Stimulated activated CD4-positive, alpha-beta T cell treated with anti-CD3 and anti-CD28 coated beads, Interleukin-1b, Interleukin-23, amount 100 ng/mL, for 4 hours (primary cell): ENCODE measurements at regions not wholly inside any gene's neighbourhood (a gene's known extent, or its start where the extent isn't known, plus 50 kb on each side); places are given as distances from the start of the nearest gene placed in this dataset.

ENCODE experiments used
- DNase-seq, 2 donors: peaks; one replicate each; pipeline ENCODE4 v3.0.0-alpha.2; 2020; ENCODE audit warnings: low read depth in 2 of 2

GRCh38 chr1:30609336-30609998, 113.9 kb downstream of the MATN1 start:
- no peak for DNase-seq

DNA sequence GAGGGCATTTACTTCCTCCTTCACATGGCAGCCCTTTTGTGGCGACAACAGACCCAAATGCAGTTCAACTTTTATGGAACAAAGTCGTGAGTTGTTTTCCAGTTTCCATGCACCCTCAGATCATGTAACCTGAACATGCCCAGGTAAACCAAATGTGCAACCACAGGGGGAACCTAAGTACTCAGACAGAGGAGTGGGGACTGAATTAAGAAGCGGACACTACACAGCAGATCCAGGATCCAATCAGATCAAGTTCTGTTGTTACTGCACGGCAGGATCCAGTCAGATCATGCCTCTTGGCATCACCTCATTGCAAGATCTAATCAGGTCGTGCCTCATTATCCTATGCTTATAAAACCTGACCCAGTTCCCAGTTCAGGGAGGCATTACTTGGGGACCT, 115.7 kb downstream of the MATN1 start:
- DNase-seq: no peak

- DNase-seq: no peak
Observed at GRCh38 chr1:30606166-30606565, 117.2 kb downstream of the MATN1 start.

- DNase-seq: no peak
Observed at GRCh38 chr1:30605441-30605920, 117.9 kb downstream of the MATN1 start.

DNA sequence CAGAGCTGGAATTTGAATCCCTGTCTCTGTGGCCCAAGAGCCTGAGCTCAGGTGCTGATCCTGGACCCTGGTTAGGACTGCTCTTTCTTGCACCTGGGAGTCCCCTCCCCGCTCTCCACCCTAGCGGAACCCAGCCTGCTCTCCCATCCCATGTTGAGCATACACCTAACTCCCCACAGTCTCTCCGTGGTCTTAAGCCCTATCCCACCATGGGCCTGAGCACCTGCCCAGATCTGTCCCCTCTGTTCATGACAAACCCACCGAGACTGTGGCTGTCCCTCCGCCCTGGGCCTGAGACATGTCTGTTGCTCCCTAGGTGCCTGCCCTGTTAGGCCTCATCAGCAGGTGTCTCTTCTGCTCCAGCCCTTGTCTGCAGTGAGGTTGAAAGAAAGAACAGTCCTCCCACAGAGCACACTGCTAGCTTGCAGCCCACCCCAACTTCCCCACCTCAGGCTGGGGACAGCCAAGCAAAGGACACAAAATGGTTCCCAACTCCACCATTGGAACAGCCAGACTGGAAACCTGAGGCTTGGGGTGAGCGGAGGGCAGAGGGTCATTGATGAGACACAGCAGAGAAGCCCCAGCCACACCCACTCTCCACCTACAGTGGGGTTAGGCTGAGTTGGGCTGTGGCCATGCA, 118.5 kb downstream of the MATN1 start:
- no peak for DNase-seq

GRCh38 chr1:30603081-30603858, 120.1 kb downstream of the MATN1 start:
- DNase-seq: no peak

- DNase-seq: no peak
Observed at GRCh38 chr1:30601316-30602085, 121.9 kb downstream of the MATN1 start.

- no peak for DNase-seq
Observed at GRCh38 chr1:30600706-30601105, 122.7 kb downstream of the MATN1 start.

GRCh38 chr1:30600258-30600657, 123.1 kb downstream of the MATN1 start:
- no peak for DNase-seq

DNA sequence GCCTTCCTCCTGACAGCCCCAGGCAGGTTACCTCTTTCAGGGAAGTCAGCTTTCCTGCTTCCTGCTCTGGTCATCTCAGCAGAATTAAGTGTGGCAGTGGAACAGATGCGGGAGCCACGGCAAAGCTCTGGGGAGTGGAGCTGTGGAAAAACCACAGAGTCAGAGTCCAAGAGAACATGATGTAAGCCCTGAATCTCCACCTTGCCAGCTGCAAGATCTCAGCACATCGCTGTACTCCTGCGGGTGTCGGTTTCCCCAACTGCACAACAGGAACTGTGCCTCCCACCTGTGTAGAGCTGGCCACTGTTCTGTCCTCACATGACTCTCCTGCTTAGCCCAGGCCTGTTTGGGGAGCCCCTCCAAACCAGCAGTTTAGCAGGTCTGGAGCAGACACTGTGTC, 123.7 kb downstream of the MATN1 start:
- no peak for DNase-seq

DNA sequence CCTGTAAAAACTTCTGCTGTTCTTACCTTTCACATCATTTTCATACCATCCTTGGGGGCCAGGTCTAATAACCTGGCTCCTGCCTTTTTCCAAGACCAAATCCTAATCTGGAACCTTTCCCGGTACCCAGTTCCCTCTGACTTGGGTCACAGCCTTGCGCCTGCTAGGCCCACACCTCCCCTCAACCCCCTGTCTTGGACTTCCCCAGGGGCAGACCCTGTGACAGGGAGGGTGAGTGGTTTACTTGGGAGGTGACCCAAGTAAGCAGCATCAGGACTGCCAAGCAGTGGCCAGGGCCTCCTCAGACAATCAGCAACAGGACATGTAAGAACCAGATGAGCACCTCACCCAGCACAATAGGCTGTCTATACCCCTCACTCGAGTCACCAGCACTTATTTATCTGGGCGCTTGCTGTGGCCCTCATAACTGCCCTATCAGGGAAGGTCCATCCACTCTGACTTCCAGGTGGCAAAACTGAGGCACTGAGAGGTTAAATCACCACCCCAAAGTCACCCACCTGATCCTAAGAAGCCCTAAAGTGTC, 124.7 kb downstream of the MATN1 start:
- no peak for DNase-seq

DNA sequence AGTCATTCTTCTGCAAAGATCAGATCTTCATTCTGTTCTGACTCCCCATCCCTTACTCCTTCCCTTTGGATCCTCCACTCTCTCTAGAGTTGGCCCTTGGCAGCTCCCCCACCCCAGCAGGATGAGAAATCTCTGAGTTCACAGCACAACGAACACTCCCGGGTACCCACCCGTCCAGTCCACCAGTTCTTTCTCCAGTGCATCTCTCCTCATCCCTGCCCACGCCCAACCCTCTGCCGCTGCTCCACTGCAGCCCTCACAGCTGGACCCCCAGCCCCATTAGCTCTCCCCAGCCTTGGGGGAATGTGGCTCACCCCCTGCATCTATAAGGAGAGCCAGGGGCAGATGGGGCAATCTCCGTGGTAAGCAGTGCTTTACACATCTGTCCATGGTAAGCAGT, 125.7 kb downstream of the MATN1 start:
- DNase-seq: no peak

DNA sequence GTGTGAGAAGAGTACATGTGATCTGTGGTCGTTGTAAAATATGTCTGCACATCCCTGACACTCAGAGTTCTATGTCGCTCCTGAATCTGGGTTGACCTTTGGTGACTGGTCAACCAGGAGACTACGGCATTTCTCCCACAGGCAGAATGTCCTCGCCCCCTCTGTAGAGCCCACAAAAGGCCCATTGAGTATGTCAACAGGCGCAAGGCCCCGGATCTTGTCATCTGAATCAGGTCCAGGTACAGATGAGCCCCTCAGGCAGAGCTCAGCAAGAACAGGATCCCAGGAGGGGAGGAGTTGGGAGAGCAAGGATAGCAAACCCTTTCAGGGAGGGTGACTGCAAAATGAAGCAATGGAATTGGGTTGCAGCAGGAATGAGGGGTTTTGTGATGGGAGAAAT, 126.5 kb downstream of the MATN1 start:
- no peak for DNase-seq

DNA sequence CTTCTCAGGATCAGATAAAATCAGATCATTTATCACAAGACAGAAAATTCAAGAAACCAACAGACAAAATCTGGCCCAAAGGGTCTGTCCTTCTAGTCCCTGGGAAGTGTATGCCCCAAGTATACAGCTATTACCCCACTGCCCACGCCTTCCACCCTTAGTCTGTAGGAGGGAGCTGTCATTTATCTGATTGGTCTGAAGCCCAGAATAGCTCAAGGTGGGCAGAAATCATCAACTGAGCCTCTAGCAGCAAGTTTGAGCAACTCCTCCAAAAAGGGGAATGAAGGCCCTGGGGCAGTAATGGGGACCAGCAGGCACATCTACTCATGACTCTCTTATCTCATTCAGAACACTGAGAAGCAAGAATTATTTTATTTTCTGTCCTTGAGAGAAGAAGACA, 126.9 kb downstream of the MATN1 start:
- no peak for DNase-seq

DNA sequence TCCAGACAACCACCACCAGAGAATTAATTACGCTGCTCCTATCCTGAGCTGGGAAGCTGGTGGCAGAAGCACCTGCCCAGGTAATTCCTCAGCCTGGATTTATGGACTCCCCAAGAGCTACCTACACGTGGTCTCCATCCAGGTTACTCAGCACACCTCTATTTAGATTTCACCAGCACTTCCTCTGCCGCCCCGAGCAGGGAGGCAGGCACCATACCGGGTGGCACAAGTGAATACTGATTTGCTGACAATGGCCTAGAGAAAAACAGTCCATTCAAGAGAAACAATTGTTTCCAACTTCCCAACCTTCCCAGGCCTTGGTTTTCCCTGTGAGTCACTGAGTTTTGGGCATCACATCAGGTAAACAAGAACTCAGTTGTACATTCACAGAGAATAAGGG, 134.3 kb downstream of the MATN1 start:
- no peak for DNase-seq

DNA sequence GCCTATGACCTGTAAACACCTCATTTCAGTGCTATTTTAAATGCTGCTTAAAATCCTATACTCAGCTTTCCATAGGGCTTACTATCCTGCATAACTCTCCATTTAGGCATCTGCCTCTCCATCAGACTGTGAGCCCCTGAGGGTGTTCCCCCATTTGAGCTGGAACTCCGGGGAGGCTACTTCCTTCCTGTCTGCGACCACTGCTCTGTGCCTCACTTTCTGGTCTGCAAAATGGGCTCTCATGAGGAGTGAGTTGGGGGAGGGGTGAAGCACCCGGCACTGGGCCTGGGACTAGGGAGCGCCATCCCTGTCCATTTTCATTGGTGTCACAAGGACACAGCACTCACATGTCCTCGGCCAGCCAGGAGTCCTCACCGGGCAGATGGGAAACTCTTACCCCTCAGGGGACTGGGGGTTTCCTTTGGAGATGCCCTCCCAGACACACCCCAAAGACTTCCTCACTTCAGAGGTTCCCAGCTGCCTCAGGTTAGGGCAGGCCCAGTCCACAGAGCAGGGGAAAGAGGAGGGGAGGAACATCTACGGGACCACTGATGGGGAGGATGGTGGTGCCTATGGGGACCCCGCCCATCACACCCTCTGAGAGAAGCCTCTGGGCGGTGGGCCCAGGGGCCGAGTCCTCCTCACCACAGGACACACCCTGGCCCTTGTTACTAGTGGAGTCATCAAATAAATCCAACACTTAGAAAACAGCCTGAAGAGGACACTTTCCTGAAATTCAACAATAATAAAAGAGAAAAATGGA, 134.9 kb downstream of the MATN1 start:
- DNase-seq: no peak

GRCh38 chr1:30586671-30587070, 136.7 kb downstream of the MATN1 start:
- no peak for DNase-seq

DNA sequence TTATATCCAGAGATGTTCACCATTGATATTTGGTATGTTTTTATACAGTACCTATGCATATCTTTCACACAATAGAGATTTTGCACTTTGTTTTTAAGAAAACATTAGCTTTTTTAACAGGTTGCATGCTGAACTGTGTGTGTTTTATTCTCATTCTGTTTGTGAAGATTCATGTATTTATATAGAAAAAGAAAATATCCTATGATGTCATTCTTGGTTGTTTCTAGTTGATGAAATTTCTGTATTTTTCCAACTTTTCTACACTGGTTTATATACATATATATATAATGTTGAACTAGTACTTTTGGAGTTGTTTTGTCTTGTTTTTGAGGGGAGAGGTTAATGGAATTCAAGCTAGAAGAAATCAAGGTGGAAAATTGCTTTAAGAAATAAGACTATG, 143.8 kb downstream of the MATN1 start:
- DNase-seq: no peak

GRCh38 chr1:30575066-30575465, 148.3 kb downstream of the MATN1 start:
- no peak for DNase-seq

- no peak for DNase-seq
Observed at GRCh38 chr1:30572192-30572591, 151.2 kb downstream of the MATN1 start.

DNA sequence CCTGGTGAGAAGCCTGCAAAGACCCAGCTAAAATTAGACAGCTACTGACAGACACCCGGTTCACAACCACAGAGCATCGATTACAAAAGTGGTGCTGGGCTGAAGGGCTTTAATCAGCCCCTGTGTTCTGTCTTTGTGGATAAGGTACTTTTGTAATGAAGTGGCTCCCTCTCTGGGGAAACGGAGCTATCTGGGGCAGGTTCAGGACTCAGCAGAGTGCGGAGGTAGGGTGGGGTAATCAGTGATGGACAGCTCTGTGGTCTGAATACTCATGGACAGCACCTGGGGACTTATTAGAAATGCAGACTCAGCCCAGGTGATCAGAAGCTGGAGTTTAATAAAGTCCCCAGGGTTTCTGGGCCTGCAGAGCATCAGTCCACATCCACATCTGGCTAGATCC, 152.0 kb downstream of the MATN1 start:
- no peak for DNase-seq
